AG04450 (cell line): ENCODE measurements at regions not wholly inside any gene's neighbourhood (a gene's known extent, or its start where the extent isn't known, plus 50 kb on each side); places are given as distances from the start of the nearest gene placed in this dataset.

ENCODE experiments used
- CTCF ChIA-PET: fragments of 300-600, 350-600 bp; formaldehyde crosslinking; extraction: SDS; loops from one replicate; lab custom pipeline; 2022; ENCODE audit warnings: antibody characterized with exemption, inconsistent platforms; lab: Charles Lee
- POLR2A ChIA-PET: fragments of 350-600 bp; formaldehyde crosslinking; extraction: SDS; loops from one replicate; lab custom pipeline; 2021; ENCODE audit warnings: antibody characterized with exemption, inconsistent platforms; lab: Yijun Ruan, JAX
- DNase-seq: peaks from one replicate; pipeline ENCODE4 v3.0.0-alpha.2; 2011; ENCODE audit warnings: low read depth, low spot score
- H3K27ac ChIP-seq: one replicate; pipeline ENCODE4 v1.5.1; 2012; ENCODE audit warnings: low read depth, low read length, control low read depth
- H3K27me3 ChIP-seq: one replicate; pipeline ENCODE4 v1.6.0; 2012; ENCODE audit warnings: low read length; ENCODE audit not compliant: control insufficient read depth, insufficient read depth
- H3K4me3 ChIP-seq: 2 replicates; pipeline ENCODE4 v1.5.1; 2011; ENCODE audit warnings: mild to moderate bottlenecking, low read depth, low read length, control low read depth
- H3K9me3 ChIP-seq: 2 replicates; pipeline ENCODE4 v1.5.1; 2012; ENCODE audit warnings: low read length; ENCODE audit not compliant: control insufficient read depth, insufficient read depth
- CTCF ChIP-seq: IDR thresholded peaks from 2 replicates; pipeline ENCODE4 v1.5.1; 2011; ENCODE audit warnings: low read depth, low read length, control low read depth, inconsistent platforms

- no peak for TF ChIP-seq CTCF
- Histone ChIP-seq H3K9me3 (no peaks in the 10 kb centered on the region), H3K27ac (no peak overlapping the region), H3K27me3 (no peaks in the 10 kb centered on the region), H3K4me3 (no peak overlapping the region)
- ChIA-PET CTCF (interaction anchor here (1.0 kb wide), 1 partner anchor 10 kb away, joined by 3 read pairs; no protein-coding TSS in a partner anchor), POLR2A (no interaction called here)
- no peak for DNase-seq
Measured at GRCh38 chr1:90557706-90558105, 159.4 kb downstream of the BARHL2 start.

GRCh38 chr1:90550626-90551406, 166.3 kb downstream of the BARHL2 start:
- ChIA-PET CTCF (no interaction called here), POLR2A (no interaction called here)
- Histone ChIP-seq H3K27me3 (no peaks in the 10 kb centered on the region), H3K9me3 (no peaks in the 10 kb centered on the region), H3K4me3 (no peak overlapping the region), H3K27ac (no peak overlapping the region)
- no peak for TF ChIP-seq CTCF
- no peak for DNase-seq

GRCh38 chr1:90544356-90544755, 172.7 kb downstream of the BARHL2 start:
- Histone ChIP-seq H3K27me3 (no peaks in the 10 kb centered on the region), H3K4me3 (no peak overlapping the region), H3K9me3 (no peaks in the 10 kb centered on the region), H3K27ac (no peak overlapping the region)
- ChIA-PET POLR2A (no interaction called here), CTCF (no interaction called here)
- no peak for DNase-seq
- TF ChIP-seq CTCF: no peak

- H3K9me3 ChIP-seq: no peaks in the 10 kb centered on the region
- no peak for TF ChIP-seq CTCF
- H3K27me3 ChIP-seq: no peaks in the 10 kb centered on the region
- no peak for DNase-seq
- ChIA-PET POLR2A (no interaction called here), CTCF (no interaction called here)
- H3K4me3 ChIP-seq: no peak overlapping the region
- no peak overlapping the region for H3K27ac ChIP-seq
Measured at GRCh38 chr1:90537606-90538362, 179.3 kb downstream of the BARHL2 start.

GRCh38 chr1:90534663-90535295, 182.3 kb downstream of the BARHL2 start:
- TF ChIP-seq CTCF: no peak
- Histone ChIP-seq H3K9me3 (no peaks in the 10 kb centered on the region), H3K27ac (no peak overlapping the region), H3K4me3 (no peak overlapping the region), H3K27me3 (no peaks in the 10 kb centered on the region)
- ChIA-PET CTCF (no interaction called here), POLR2A (no interaction called here)
- DNase-seq: no peak
